ENCODE measurements at regions not wholly inside any gene's neighbourhood (a gene's known extent, or its start where the extent isn't known, plus 50 kb on each side); places are given as distances from the start of the nearest gene placed in this dataset.

GRCh38 chr2:65856423-65856822 is 424.0 kb upstream of the SPRED2 start:
- no peak overlapping the region for H3K27ac ChIP-seq
- H3K4me3 ChIP-seq, result no peak overlapping the region
- no peak for DNase-seq (ENCODE audit: low spot score)
- TF ChIP-seq CTCF (IDR thresholded peaks at IDR 0.05), result no peak

DNA sequence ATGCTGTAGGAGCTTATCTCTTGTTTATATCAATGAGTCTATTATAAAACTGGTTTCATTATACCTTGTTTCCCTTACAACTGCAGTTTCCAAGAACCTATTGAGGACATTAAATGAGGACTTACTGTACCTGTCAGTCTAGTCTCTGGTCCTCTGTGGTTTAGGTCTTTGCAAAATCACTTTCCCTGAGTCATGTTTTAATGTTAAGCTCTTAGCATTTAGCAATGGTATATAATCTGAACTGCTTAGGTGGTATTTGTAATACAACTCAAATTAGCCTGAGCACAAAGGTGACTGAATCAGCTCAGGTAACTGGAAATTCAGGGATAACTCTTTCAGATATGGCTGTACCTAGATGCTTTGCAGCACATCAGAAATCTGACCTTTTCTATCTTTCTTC is 418.3 kb upstream of the SPRED2 start:
- TF ChIP-seq CTCF (IDR thresholded peaks at IDR 0.05), result no peak
- Histone ChIP-seq H3K4me3 (no peak overlapping the region), H3K27ac (no peak overlapping the region)
- no peak for DNase-seq (ENCODE audit: low spot score)

- no peak for TF ChIP-seq CTCF (IDR thresholded peaks at IDR 0.05)
- DNase-seq (ENCODE audit: low spot score), result no peak
- Histone ChIP-seq H3K27ac (no peak overlapping the region), H3K4me3 (peak overlapping the region; percentile 37)
Measured at GRCh38 chr2:65846989-65847678, 414.7 kb upstream of the SPRED2 start.

GRCh38 chr2:65845442-65846182 is 413.2 kb upstream of the SPRED2 start:
- DNase-seq (ENCODE audit: low spot score), result no peak
- no peak for TF ChIP-seq CTCF (IDR thresholded peaks at IDR 0.05)
- Histone ChIP-seq H3K4me3 (no peak overlapping the region), H3K27ac (no peak overlapping the region)

DNA sequence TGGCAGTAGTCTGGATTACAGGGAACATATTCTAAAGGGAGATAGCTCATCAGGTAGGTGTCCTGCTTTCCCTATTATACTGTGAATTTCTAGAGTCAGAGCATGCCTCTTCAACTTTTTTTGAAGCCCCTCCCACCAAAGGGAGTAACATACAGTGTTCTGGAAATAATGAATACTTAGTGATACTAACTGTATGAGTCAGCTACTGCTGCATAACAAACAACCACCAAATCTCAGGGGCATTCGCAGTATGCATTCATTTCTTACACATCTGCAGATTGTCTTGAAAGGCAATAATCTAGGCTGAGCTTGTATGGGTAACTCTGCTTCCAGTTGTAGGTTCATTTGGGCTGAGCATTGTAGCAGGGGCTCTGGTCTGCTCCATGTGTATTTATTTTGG is 409.7 kb upstream of the SPRED2 start:
- Histone ChIP-seq H3K27ac (no peak overlapping the region), H3K4me3 (no peak overlapping the region)
- DNase-seq (ENCODE audit: low spot score), result no peak
- no peak for TF ChIP-seq CTCF (IDR thresholded peaks at IDR 0.05)

DNA sequence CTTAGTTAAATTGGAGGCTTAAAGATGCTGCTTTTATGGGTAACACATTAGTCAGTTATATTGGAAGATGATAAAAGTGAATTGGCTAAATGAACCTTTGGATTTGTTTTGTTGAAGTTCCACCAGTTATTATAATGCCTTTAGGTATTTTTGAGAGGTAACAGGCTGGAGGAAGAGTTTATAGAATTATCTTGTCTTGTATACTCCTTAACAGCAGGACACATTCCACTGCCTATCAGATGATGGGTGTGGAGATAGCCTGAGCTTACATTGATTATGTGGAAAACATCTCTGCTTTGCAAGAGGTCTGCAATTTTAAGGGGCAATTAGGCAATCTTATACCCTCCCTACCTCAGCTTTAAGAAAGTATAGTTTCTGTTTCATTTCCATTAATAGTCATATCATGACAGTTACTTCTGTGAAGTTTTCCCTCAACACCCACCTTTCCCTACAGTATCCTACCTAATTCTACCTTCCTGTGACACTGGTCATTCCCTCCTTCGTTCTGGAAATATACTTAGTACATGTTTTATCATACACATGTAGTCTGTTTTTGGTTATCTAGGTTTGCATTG is 403.7 kb upstream of the SPRED2 start:
- Histone ChIP-seq H3K4me3 (no peak overlapping the region), H3K27ac (no peak overlapping the region)
- no peak for DNase-seq (ENCODE audit: low spot score)
- no peak for TF ChIP-seq CTCF (IDR thresholded peaks at IDR 0.05)

Measured in coronary artery (tissue), 2 donors.